GM21825 (cell line): ENCODE measurements at regions not wholly inside any gene's neighbourhood (a gene's known extent, or its start where the extent isn't known, plus 50 kb on each side); places are given as distances from the start of the nearest gene placed in this dataset.

Experiments
- ATAC-seq: cut with Tn5 transposase; IDR thresholded peaks from one replicate; pipeline ENCODE4 v1.9.1; 2021; ENCODE audit warnings: mild to moderate bottlenecking, moderate library complexity; ENCODE audit not compliant: unreplicated experiment

DNA sequence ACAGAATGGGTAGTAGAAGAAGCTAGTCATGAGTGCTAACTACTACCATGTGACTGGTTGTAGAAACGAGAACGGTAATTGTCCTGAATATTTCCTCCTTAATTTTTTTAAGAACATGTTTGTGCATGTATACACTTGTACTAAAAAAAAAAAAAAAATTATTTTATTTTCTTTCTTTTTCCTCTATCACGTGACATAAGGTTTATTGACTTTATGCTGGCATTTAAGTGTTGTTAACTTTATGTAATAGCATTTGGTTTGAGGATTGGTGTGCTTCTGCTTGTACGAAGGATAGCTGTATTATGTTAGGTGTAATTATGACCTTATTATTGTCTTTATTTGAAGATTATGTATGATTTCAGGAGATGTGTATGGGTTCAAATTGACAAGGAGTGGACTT is 349.1 kb upstream of the PTPRD start:
- ATAC-seq = no peak

- no peak for ATAC-seq
Measured at GRCh38 chr9:10983251-10983650, 370.4 kb upstream of the PTPRD start.

DNA sequence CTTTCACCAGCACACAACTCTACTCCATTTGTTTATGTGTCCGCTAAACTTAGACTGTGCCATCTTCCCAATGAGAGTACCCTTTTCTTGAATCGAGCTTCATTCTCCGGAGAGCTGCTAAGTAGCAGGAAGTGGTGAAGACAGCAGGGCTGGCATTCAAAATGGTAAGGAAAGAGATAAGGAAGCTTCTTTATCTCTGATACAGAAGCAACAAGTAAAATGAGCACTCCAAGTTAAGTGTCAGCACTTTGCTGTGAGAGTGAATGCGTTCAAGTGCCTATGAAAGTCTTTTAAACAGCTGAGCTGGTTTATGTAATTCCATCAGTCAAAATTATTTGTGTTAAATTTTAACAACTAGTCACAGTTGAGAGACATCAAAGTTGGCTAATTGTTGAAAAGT is 386.8 kb upstream of the PTPRD start:
- no peak for ATAC-seq

- ATAC-seq = no peak
Measured at GRCh38 chr9:11001546-11001945, 388.7 kb upstream of the PTPRD start.

GRCh38 chr9:11002705-11003104 is 389.9 kb upstream of the PTPRD start:
- no peak for ATAC-seq

- ATAC-seq = no peak
Measured at GRCh38 chr9:11003836-11004235, 391.0 kb upstream of the PTPRD start.

GRCh38 chr9:11011696-11012095 is 398.9 kb upstream of the PTPRD start:
- no peak for ATAC-seq

- ATAC-seq = no peak
Measured at GRCh38 chr9:11016081-11016480, 403.3 kb upstream of the PTPRD start.

- no peak for ATAC-seq
Measured at GRCh38 chr9:11023201-11023600, 410.4 kb upstream of the PTPRD start.

DNA sequence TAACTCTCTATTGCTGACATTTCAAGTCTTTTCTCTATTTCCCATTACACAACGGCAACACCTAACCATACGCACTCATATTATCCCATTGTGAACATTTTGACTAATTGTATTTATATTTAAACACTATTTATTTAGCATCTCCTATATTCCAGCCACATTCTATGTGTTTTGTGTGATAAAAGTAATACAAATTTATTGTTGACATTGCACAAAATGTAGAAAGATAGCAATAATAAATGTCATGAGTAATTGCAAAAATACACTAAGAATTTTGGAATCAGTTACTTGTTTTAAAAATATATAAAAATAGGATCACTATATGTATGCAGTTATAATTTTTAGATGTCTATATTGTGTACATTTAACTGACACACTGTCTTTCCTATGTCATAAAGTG is 413.0 kb upstream of the PTPRD start:
- no peak for ATAC-seq

DNA sequence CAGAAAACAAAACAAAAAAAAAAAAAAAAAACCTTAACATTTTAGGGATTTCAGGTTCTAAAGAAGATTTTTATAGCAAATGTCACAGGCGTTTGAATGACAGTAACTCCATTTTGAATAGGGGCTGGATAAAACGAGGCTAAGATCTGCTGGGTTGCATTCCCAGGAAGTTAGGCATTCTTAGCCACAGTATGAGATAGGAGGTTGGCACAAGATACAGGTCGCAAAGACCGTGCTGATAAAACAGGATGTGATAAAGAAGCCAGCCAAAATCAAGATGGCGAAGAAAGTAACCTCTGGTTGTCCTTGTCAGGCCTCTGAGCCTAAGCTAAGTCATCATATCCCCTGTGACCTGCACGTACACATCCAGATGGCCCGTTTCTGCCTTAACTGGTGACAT is 425.6 kb upstream of the PTPRD start:
- no peak for ATAC-seq

DNA sequence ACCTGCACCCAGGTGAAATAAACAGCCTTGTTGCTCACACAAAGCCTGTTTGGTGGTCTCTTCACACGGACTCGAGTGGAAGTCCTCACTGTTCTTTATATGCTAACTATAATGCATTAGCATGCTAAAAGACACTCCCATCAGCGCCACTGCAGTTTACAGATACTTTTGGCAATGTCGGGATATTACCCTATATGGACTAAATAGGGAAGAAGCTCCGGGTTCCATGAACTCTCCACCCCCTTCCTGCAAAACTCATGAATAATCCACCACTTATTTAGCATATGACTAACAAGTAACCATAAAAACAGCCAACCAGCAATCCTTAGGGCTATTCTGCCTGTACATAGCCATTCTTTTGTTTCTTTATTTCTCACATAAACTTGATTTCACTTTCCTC is 426.2 kb upstream of the PTPRD start:
- no peak for ATAC-seq

DNA sequence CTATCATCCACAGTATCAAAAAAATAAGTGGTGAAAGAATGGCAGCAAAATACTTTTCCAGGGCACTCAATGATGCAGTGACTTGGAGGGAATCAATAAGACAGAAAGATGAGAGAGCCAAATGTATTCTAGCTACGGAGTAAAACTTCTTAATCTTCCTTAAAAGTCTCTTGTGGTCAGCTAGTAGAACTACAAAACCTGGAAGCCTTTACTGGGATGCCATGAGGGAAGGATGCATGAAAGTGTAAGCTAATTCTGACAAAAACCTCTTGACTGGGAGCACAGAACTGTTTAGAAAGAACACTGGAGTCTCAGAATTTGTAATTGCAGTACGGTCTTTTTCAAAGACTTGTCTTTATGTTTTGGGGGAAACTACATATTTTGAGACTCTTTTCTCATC is 432.8 kb upstream of the PTPRD start:
- no peak for ATAC-seq

DNA sequence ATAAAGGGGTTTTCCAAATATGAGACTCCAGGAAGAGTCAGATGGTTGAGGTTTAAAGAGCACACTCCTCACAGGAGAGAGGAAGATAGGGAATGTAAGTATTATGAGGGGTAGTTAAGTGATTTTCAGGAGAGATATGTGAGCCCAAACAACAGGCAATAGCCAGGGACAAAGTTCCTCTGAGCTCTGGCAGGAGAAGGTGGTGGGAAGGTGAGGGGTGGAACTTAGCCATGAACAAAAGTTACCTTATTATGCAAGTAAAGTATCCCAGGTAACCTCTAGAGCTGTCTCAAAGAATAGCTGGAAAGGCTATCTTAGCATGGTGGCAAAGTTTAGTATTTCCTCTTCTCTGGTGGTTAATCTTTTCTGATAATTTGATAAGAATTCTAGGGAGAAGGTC is 450.5 kb upstream of the PTPRD start:
- no peak for ATAC-seq

GRCh38 chr9:11064909-11065308 is 452.1 kb upstream of the PTPRD start:
- no peak for ATAC-seq

GRCh38 chr9:11072176-11072575 is 459.4 kb upstream of the PTPRD start:
- ATAC-seq = no peak

DNA sequence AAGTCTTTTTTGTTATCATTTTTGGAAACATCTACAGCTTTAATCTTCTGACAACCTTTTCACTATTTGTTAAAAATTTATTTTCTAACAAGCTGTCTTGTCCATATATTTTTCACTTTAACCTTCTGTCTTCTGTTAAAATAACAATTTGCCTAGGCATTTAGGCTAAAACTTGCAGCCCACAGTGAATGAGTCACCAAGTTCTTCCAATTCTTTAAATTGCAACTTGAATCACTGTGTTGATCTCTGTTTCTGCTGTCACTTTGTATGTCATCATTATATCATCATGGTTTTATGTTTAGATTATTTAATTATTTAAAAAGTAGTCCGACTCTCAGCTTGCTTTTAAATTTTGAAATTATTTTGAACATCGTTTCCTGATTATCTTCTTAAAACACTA is 473.8 kb upstream of the PTPRD start:
- ATAC-seq = no peak

- no peak for ATAC-seq
Measured at GRCh38 chr9:11088821-11089374, 476.1 kb upstream of the PTPRD start.

DNA sequence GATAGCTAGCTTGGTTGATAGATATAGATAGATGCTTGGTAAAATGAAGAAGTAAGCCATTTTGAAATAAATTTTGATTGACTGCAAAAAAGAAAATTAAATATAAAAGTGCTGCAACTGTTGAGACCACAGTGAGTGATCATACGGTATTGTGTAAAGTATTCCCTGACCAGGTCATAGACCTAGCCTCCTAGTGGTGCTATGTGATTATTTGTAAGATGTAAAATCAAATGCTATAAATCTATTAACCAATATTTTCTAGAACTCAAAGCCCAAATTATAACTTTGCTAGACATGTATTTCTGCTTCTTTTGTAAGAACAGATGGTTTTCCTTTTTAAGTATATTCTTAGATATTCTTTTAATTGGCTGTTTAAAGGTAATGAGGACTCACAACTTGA is 480.2 kb upstream of the PTPRD start:
- ATAC-seq = no peak

- ATAC-seq = no peak
Measured at GRCh38 chr9:11097020-11097419, 484.2 kb upstream of the PTPRD start.

DNA sequence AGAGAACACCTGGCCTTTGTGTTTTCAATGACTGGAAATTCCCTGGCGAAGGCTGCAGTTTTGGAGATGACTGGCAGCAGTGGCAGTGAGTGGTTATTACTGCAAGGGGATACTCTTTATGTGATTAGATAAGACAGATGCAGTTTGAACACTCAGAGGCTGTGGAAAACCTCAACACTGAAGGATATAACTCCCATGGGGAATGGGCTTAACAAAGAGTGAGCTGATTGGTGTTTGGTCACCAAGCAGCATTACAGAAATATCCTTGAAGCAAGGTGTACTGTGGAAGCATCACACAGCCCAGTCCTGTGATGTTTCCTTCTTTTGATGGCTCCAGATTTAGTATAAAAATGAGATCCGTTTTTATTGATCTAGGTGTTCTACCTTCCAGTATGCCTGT is 490.7 kb upstream of the PTPRD start:
- ATAC-seq = no peak

DNA sequence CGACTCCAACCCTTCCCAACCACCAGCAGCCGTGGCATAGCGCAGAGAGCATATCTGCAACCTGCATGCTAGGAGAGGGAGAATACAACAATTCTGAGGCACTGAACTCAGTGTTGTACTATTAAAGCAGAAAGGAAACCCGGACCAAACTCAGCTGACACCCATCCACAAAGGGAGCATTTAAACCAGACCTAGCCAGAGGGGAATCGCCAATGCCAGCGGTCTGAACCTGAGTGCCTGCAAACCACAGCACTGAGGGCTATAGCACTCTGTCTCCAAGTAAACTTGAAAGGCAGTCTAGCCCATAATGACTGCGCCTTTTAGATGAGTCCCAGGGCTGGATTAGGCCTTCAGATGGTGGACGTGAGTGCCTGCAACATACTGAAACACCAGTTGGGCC is 494.4 kb upstream of the PTPRD start:
- ATAC-seq = no peak

- no peak for ATAC-seq
Measured at GRCh38 chr9:11128156-11128555, 515.4 kb upstream of the PTPRD start.

DNA sequence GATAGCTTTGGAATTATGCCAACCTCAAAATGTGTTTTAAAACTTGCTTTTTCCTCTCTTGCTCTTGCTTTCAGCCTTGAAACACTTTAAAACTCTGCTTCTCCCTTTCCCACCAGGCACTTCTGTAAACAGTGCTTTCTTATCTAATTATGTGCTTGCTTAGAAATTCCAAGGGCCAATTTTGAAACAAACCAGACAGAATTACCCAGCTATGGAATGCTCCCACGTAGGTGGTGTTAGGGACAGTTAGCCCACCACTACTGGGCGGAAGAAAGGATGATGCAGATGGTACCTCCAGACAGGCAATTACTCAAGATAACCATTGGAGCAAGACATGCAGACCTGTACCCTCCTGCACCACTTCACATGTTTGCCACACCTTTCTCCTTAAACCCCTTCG is 523.0 kb upstream of the PTPRD start:
- ATAC-seq = no peak
